ENCODE measurements at regions not wholly inside any gene's neighbourhood (a gene's known extent, or its start where the extent isn't known, plus 50 kb on each side); places are given as distances from the start of the nearest gene placed in this dataset.

DNA sequence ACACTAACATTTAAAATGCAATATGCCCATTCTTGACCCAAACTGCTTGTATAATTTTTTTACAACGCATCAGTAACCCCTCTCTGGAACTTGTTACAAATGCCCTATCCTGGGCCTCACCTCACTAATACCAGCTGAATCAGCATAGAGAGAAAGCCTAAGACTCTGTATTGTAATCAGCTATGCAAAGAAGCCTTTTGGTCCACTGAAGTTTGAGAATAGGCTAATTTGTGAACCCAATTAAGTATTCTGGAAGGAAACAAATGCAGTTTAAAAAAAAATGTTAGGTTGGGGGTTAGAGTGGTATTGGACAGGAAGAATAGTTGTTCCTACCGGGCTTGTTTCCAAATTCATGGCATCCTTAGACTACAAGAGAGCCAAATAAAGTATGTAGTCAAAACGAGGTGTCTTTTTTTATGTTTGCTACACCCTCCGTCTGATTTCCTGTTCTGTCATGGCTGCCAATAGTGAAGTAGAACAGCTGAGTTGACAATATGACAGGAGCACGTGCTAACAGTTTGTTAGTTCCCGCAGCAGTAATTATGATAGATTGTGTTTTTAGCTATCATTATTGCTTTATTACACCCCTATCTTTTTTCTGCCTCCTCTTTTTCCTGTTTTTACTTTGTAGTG lies 1048.7 kb upstream of the NUDT12 start:
- no peak for ATAC-seq
- TF ChIP-seq, protein P1, sequence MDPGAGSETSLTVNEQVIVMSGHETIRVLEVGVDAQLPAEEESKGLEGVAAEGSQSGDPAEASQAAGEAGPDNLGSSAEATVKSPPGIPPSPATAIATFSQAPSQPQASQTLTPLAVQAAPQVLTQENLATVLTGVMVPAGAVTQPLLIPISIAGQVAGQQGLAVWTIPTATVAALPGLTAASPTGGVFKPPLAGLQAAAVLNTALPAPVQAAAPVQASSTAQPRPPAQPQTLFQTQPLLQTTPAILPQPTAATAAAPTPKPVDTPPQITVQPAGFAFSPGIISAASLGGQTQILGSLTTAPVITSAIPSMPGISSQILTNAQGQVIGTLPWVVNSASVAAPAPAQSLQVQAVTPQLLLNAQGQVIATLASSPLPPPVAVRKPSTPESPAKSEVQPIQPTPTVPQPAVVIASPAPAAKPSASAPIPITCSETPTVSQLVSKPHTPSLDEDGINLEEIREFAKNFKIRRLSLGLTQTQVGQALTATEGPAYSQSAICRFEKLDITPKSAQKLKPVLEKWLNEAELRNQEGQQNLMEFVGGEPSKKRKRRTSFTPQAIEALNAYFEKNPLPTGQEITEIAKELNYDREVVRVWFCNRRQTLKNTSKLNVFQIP (CRISPR knock-in tag; IDR thresholded peaks at IDR 0.05; ENCODE audit: borderline replicate concordance, low read depth): no peak
- TF ChIP-seq GLIS3 (CRISPR knock-in tag; IDR thresholded peaks at IDR 0.05) (no peak), ZNF70 (CRISPR knock-in tag; IDR thresholded peaks at IDR 0.05) (no peak), ISL1 (CRISPR knock-in tag; IDR thresholded peaks at IDR 0.05) (no peak), SNAI2 (CRISPR knock-in tag; IDR thresholded peaks at IDR 0.05) (no peak), OSR1 (CRISPR knock-in tag; IDR thresholded peaks at IDR 0.05) (no peak), ZFP30 (CRISPR knock-in tag; IDR thresholded peaks at IDR 0.05) (no peak), TOX (CRISPR knock-in tag; IDR thresholded peaks at IDR 0.05; ENCODE audit: borderline replicate concordance) (no peak), ZC3H10 (CRISPR knock-in tag; IDR thresholded peaks at IDR 0.05) (no peak), ESRRG (CRISPR knock-in tag; IDR thresholded peaks at IDR 0.05) (no peak), BACH2 (CRISPR knock-in tag; IDR thresholded peaks at IDR 0.05; ENCODE audit: borderline replicate concordance) (no peak), TCF4 (CRISPR knock-in tag; IDR thresholded peaks at IDR 0.05; ENCODE audit: borderline replicate concordance) (no peak), ARNTL (CRISPR knock-in tag; IDR thresholded peaks at IDR 0.05; ENCODE audit: borderline replicate concordance, low read depth) (no peak)
- TF ChIP-seq, protein P2, sequence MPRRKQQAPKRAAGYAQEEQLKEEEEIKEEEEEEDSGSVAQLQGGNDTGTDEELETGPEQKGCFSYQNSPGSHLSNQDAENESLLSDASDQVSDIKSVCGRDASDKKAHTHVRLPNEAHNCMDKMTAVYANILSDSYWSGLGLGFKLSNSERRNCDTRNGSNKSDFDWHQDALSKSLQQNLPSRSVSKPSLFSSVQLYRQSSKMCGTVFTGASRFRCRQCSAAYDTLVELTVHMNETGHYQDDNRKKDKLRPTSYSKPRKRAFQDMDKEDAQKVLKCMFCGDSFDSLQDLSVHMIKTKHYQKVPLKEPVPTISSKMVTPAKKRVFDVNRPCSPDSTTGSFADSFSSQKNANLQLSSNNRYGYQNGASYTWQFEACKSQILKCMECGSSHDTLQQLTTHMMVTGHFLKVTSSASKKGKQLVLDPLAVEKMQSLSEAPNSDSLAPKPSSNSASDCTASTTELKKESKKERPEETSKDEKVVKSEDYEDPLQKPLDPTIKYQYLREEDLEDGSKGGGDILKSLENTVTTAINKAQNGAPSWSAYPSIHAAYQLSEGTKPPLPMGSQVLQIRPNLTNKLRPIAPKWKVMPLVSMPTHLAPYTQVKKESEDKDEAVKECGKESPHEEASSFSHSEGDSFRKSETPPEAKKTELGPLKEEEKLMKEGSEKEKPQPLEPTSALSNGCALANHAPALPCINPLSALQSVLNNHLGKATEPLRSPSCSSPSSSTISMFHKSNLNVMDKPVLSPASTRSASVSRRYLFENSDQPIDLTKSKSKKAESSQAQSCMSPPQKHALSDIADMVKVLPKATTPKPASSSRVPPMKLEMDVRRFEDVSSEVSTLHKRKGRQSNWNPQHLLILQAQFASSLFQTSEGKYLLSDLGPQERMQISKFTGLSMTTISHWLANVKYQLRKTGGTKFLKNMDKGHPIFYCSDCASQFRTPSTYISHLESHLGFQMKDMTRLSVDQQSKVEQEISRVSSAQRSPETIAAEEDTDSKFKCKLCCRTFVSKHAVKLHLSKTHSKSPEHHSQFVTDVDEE (CRISPR knock-in tag; IDR thresholded peaks at IDR 0.05): no peak
- TF ChIP-seq, protein P3, sequence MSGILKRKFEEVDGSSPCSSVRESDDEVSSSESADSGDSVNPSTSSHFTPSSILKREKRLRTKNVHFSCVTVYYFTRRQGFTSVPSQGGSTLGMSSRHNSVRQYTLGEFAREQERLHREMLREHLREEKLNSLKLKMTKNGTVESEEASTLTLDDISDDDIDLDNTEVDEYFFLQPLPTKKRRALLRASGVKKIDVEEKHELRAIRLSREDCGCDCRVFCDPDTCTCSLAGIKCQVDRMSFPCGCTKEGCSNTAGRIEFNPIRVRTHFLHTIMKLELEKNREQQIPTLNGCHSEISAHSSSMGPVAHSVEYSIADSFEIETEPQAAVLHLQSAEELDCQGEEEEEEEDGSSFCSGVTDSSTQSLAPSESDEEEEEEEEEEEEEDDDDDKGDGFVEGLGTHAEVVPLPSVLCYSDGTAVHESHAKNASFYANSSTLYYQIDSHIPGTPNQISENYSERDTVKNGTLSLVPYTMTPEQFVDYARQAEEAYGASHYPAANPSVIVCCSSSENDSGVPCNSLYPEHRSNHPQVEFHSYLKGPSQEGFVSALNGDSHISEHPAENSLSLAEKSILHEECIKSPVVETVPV (CRISPR knock-in tag; IDR thresholded peaks at IDR 0.05): no peak
- TF ChIP-seq, protein P4, sequence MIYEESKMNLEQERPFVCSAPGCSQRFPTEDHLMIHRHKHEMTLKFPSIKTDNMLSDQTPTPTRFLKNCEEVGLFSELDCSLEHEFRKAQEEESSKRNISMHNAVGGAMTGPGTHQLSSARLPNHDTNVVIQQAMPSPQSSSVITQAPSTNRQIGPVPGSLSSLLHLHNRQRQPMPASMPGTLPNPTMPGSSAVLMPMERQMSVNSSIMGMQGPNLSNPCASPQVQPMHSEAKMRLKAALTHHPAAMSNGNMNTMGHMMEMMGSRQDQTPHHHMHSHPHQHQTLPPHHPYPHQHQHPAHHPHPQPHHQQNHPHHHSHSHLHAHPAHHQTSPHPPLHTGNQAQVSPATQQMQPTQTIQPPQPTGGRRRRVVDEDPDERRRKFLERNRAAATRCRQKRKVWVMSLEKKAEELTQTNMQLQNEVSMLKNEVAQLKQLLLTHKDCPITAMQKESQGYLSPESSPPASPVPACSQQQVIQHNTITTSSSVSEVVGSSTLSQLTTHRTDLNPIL (CRISPR knock-in tag; IDR thresholded peaks at IDR 0.05; ENCODE audit: low read depth): no peak
- TF ChIP-seq, protein P5, sequence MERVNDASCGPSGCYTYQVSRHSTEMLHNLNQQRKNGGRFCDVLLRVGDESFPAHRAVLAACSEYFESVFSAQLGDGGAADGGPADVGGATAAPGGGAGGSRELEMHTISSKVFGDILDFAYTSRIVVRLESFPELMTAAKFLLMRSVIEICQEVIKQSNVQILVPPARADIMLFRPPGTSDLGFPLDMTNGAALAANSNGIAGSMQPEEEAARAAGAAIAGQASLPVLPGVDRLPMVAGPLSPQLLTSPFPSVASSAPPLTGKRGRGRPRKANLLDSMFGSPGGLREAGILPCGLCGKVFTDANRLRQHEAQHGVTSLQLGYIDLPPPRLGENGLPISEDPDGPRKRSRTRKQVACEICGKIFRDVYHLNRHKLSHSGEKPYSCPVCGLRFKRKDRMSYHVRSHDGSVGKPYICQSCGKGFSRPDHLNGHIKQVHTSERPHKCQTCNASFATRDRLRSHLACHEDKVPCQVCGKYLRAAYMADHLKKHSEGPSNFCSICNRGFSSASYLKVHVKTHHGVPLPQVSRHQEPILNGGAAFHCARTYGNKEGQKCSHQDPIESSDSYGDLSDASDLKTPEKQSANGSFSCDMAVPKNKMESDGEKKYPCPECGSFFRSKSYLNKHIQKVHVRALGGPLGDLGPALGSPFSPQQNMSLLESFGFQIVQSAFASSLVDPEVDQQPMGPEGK (CRISPR knock-in tag; IDR thresholded peaks at IDR 0.05; ENCODE audit: borderline replicate concordance): no peak

DNA sequence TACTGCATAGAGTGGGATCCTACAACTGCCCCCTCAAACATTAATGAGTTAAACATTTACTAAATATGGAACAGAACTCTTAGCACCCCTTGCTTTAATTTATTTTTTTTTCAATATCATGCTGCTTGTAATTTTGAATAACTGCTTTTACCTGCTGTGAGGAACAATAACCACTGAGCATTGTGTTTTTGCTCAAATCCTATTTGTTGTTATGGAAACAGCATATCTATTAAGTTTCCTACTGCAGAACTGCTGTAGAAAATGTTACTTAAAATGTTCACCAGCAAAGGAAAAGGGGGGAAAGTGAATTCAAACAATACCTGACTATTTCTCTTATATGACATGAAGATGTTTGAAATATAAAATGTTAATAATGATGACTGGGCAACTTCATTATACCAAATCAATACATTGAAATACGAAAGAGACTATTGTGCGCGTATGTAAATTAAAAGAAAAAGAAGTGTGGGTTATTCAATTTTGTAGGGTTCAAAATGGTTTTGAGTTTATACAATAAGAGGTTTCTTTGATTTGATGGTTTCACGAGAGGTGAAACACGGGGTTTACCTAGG lies 1043.8 kb upstream of the NUDT12 start:
- ATAC-seq: no peak
- no peak for TF ChIP-seq ZNF8 (CRISPR knock-in tag; IDR thresholded peaks at IDR 0.05)
- TF ChIP-seq TOX (CRISPR knock-in tag; IDR thresholded peaks at IDR 0.05; ENCODE audit: borderline replicate concordance): no peak
- TF ChIP-seq, protein P5 (CRISPR knock-in tag; IDR thresholded peaks at IDR 0.05; ENCODE audit: borderline replicate concordance): no peak
- TF ChIP-seq, protein P2 (CRISPR knock-in tag; IDR thresholded peaks at IDR 0.05): no peak
- TF ChIP-seq, protein P4 (CRISPR knock-in tag; IDR thresholded peaks at IDR 0.05; ENCODE audit: low read depth): no peak
- TF ChIP-seq ZC3H10 (CRISPR knock-in tag; IDR thresholded peaks at IDR 0.05): no peak
- no peak for TF ChIP-seq GLIS3 (CRISPR knock-in tag; IDR thresholded peaks at IDR 0.05)
- TF ChIP-seq, protein P3 (CRISPR knock-in tag; IDR thresholded peaks at IDR 0.05): no peak
- no peak for TF ChIP-seq PPARA (CRISPR knock-in tag; IDR thresholded peaks at IDR 0.05; ENCODE audit: borderline replicate concordance)
- TF ChIP-seq SNAI2 (CRISPR knock-in tag; IDR thresholded peaks at IDR 0.05): no peak
- no peak for TF ChIP-seq ESRRG (CRISPR knock-in tag; IDR thresholded peaks at IDR 0.05)
- TF ChIP-seq BACH2 (CRISPR knock-in tag; IDR thresholded peaks at IDR 0.05; ENCODE audit: borderline replicate concordance): no peak
- no peak for TF ChIP-seq ISL1 (CRISPR knock-in tag; IDR thresholded peaks at IDR 0.05)
- TF ChIP-seq OSR1 (CRISPR knock-in tag; IDR thresholded peaks at IDR 0.05): no peak
